ENCODE measurements at regions not wholly inside any gene's neighbourhood (a gene's known extent, or its start where the extent isn't known, plus 50 kb on each side); places are given as distances from the start of the nearest gene placed in this dataset.

GRCh38 chr21:35614396-35614921, 445.9 kb downstream of the SETD4 start:
- no peak for TF ChIP-seq POLR2A (IDR thresholded peaks at IDR 0.05)
- no peak for TF ChIP-seq CTCF (IDR thresholded peaks at IDR 0.05)
- no peak for TF ChIP-seq EP300 (IDR thresholded peaks at IDR 0.05)

All from suprapubic skin (tissue), 3 donors.